HepG2 (cell line): ENCODE measurements at regions not wholly inside any gene's neighbourhood (a gene's known extent, or its start where the extent isn't known, plus 50 kb on each side); places are given as distances from the start of the nearest gene placed in this dataset.

ENCODE experiments used
- ATF7-NPFF ChIP-seq: sonication (generic); formaldehyde crosslinking; IDR thresholded peaks from 2 replicates; pipeline ENCODE4 v1.8.1; 2023; ENCODE audit warnings: mild to moderate bottlenecking, low read depth, missing genetic modification reagents, moderate library complexity
- CEBPZ ChIP-seq: IDR thresholded peaks from 2 replicates; pipeline ENCODE4 v1.6.1; 2012; ENCODE audit warnings: low read length, improper control_type of control experiment
- CTCF ChIP-seq: sonication (generic); formaldehyde crosslinking; IDR thresholded peaks from 2 replicates; pipeline ENCODE4 v1.5.0; 2020; ENCODE audit warnings: mild to moderate bottlenecking, missing genetic modification reagents, moderate library complexity
- EP300 ChIP-seq, 3 experiments: sonication (generic) in 1 of 3; formaldehyde crosslinking in 1 of 3; IDR thresholded peaks; 2 replicates each; pipeline versions ENCODE4 v1.5.1 to v1.6.1; 2011 to 2020; ENCODE audit warnings: low read depth in 2 of 3, low read length in 2 of 3, borderline replicate concordance in 1 of 3, improper control_type of control experiment in 1 of 3, mild to moderate bottlenecking in 1 of 3, missing genetic modification reagents in 1 of 3, moderate library complexity in 1 of 3
- PRPF4 ChIP-seq: fragments of 200-400 bp; formaldehyde crosslinking; IDR thresholded peaks from 2 replicates; pipeline ENCODE4 v1.6.1; 2016; ENCODE audit warnings: low read length, low read depth; ENCODE audit not compliant: poor library complexity, severe bottlenecking
- ZNF317 ChIP-seq: sonication (generic); formaldehyde crosslinking; IDR thresholded peaks from 2 replicates; pipeline ENCODE4 v1.5.0; 2020; ENCODE audit warnings: mild to moderate bottlenecking, missing genetic modification reagents
- ZNF687 ChIP-seq: sonication (generic); formaldehyde crosslinking; IDR thresholded peaks from 2 replicates; pipeline ENCODE4 v1.5.1; 2020; ENCODE audit warnings: mild to moderate bottlenecking, missing genetic modification reagents, moderate library complexity
- ZNF780A ChIP-seq: sonication (generic); formaldehyde crosslinking; IDR thresholded peaks from 2 replicates; pipeline ENCODE4 v1.8.0; 2022; ENCODE audit warnings: mild to moderate bottlenecking, missing genetic modification reagents, moderate library complexity

- no peak for TF ChIP-seq ZNF687 (CRISPR knock-in tag)
- no peak for TF ChIP-seq CTCF (CRISPR knock-in tag)
- no peak for TF ChIP-seq PRPF4
- no peak for TF ChIP-seq ATF7-NPFF (CRISPR knock-in tag)
- TF ChIP-seq ZNF780A (CRISPR knock-in tag), result no peak
- TF ChIP-seq CEBPZ, result no peak
- TF ChIP-seq EP300 (IDR thresholded peaks at IDR 0.05; ENCODE audit: low read depth in 2 of 2, low read length in 2 of 2), result no peak
- no peak for TF ChIP-seq EP300 (CRISPR knock-in tag; IDR thresholded peaks at IDR 0.05; ENCODE audit: borderline replicate concordance)
- TF ChIP-seq ZNF317 (CRISPR knock-in tag), result no peak
These were observed 87.9 kb upstream of the ZNF217 start for GRCh38 chr20:53681352-53682212.
